Activated B cell treated with CpG ODN at 0.5 μM for 24 hours (primary cell): ENCODE measurements at regions not wholly inside any gene's neighbourhood (a gene's known extent, or its start where the extent isn't known, plus 50 kb on each side); places are given as distances from the start of the nearest gene placed in this dataset.

Experiments
- ATAC-seq: fragments of 200-7000 bp; cut with Tn5 transposase; one replicate; pipeline ENCODE4 v1.10.0; 2021; ENCODE audit warnings: low read depth, mild to moderate bottlenecking, moderate library complexity
- CTCF ChIA-PET: fragments of 350-600 bp; sonication (Branson Sonifier 250); formaldehyde crosslinking; loops from one replicate; lab custom pipeline; 2021; ENCODE audit warnings: antibody characterized with exemption; lab: Charles Lee
- POLR2A ChIA-PET: fragments of 350-600 bp; sonication (Branson Sonifier 250); formaldehyde crosslinking; loops from one replicate; lab custom pipeline; 2021; ENCODE audit warnings: antibody characterized with exemption; lab: Charles Lee
- DNase-seq: peaks from one replicate; pipeline ENCODE4 v3.0.0; 2022
- H3K27ac Mint-ChIP-seq: one replicate; pipeline ENCODE4 v1.8.0; 2020; ENCODE audit warnings: mixed read lengths
- H3K27me3 Mint-ChIP-seq: one replicate; pipeline ENCODE4 v1.8.0; 2021; ENCODE audit warnings: mixed read lengths
- H3K36me3 Mint-ChIP-seq: one replicate; pipeline ENCODE4 v1.8.0; 2021; ENCODE audit warnings: low read depth, mixed read lengths
- H3K4me1 Mint-ChIP-seq: one replicate; pipeline ENCODE4 v1.8.0; 2021; ENCODE audit warnings: mixed read lengths
- H3K4me3 Mint-ChIP-seq: one replicate; pipeline ENCODE4 v1.8.0; 2020; ENCODE audit warnings: mild to moderate bottlenecking, mixed read lengths
- H3K9me3 Mint-ChIP-seq: one replicate; pipeline ENCODE4 v1.8.0; 2020; ENCODE audit warnings: mixed read lengths
- CTCF ChIP-seq: fragments of 200-600 bp; IDR thresholded peaks from one replicate; pipeline ENCODE4 v1.8.0; 2022; ENCODE audit warnings: antibody characterized with exemption, mild to moderate bottlenecking
- intact Hi-C: fragments of 100-400 bp; cut with micrococcal nuclease; formaldehyde crosslinking; loops from one replicate; pipeline ENCODE4 v1.15.1; 2024

- Mint-ChIP-seq H3K27me3 (peaks cover 19% of the 10 kb centered on the region), H3K27ac (no peak overlapping the region), H3K36me3 (no peaks in the 10 kb centered on the region), H3K9me3 (no peaks in the 10 kb centered on the region), H3K4me3 (no peak overlapping the region), H3K4me1 (no peaks in the 10 kb centered on the region)
- intact Hi-C loops: no loop called here
- no peak for TF ChIP-seq CTCF
- no peak for DNase-seq
- ChIA-PET CTCF (no interaction called here), POLR2A (no interaction called here)
- ATAC-seq: no peak
These were observed 1292.7 kb downstream of the TBC1D22A start for GRCh38 chr22:48055185-48055584.

- no peak overlapping the region for H3K27ac Mint-ChIP-seq
- intact Hi-C loops: no loop called here
- no peaks in the 10 kb centered on the region for H3K36me3 Mint-ChIP-seq
- H3K4me3 Mint-ChIP-seq: no peak overlapping the region
- CTCF ChIA-PET: no interaction called here
- POLR2A ChIA-PET: no interaction called here
- no peaks in the 10 kb centered on the region for H3K4me1 Mint-ChIP-seq
- ATAC-seq (no peak), DNase-seq (no peak)
- peaks cover 22% of the 10 kb centered on the region for H3K27me3 Mint-ChIP-seq
- no peak for TF ChIP-seq CTCF
- H3K9me3 Mint-ChIP-seq: no peaks in the 10 kb centered on the region
These were observed 1292.1 kb downstream of the TBC1D22A start for GRCh38 chr22:48054596-48054995.

- Mint-ChIP-seq H3K36me3 (no peaks in the 10 kb centered on the region), H3K27ac (no peak overlapping the region), H3K4me3 (no peak overlapping the region), H3K9me3 (no peaks in the 10 kb centered on the region), H3K27me3 (peaks cover 22% of the 10 kb centered on the region), H3K4me1 (no peaks in the 10 kb centered on the region)
- TF ChIP-seq CTCF: no peak
- ATAC-seq (no peak), DNase-seq (no peak)
- POLR2A ChIA-PET: no interaction called here
- intact Hi-C loops: no loop called here
- CTCF ChIA-PET: no interaction called here
These were observed 1291.5 kb downstream of the TBC1D22A start for GRCh38 chr22:48053973-48054372.

GRCh38 chr22:48053486-48053885 is 1291.0 kb downstream of the TBC1D22A start:
- Mint-ChIP-seq H3K9me3 (no peaks in the 10 kb centered on the region), H3K27ac (no peak overlapping the region), H3K4me1 (no peaks in the 10 kb centered on the region), H3K4me3 (no peak overlapping the region), H3K27me3 (peaks cover 22% of the 10 kb centered on the region), H3K36me3 (no peaks in the 10 kb centered on the region)
- CTCF ChIA-PET: no interaction called here
- intact Hi-C loops: no loop called here
- POLR2A ChIA-PET: no interaction called here
- DNase-seq: no peak
- TF ChIP-seq CTCF: no peak
- no peak for ATAC-seq

GRCh38 chr22:48052621-48052890 is 1290.1 kb downstream of the TBC1D22A start:
- CTCF ChIA-PET: no interaction called here
- no peak for DNase-seq
- no peaks in the 10 kb centered on the region for H3K36me3 Mint-ChIP-seq
- no peak overlapping the region for H3K27ac Mint-ChIP-seq
- peaks cover 16% of the 10 kb centered on the region for H3K27me3 Mint-ChIP-seq
- POLR2A ChIA-PET: no interaction called here
- ATAC-seq: no peak
- no peak for TF ChIP-seq CTCF
- no peak overlapping the region for H3K4me3 Mint-ChIP-seq
- intact Hi-C loops: no loop called here
- no peaks in the 10 kb centered on the region for H3K9me3 Mint-ChIP-seq
- no peaks in the 10 kb centered on the region for H3K4me1 Mint-ChIP-seq
